ENCODE measurements at regions not wholly inside any gene's neighbourhood (a gene's known extent, or its start where the extent isn't known, plus 50 kb on each side); places are given as distances from the start of the nearest gene placed in this dataset.

GRCh38 chr12:25058012-25058411 lies 109.1 kb upstream of the BCAT1 start:
- H3K4me1 ChIP-seq (ENCODE audit: control extremely low read depth in 1 of 4, control insufficient read depth in 4 of 4, insufficient read depth in 4 of 4, low read length in 3 of 4): peaks cover 16 to 52% (median 28%) of the 10 kb centered on the region in 4 experiments
- H3K27ac ChIP-seq (ENCODE audit: insufficient read depth in 1 of 2, low read depth in 1 of 2, low read length in 2 of 2, poor library complexity in 1 of 2, severe bottlenecking in 2 of 2): no peak overlapping the region
- no peak for DNase-seq
- POLR2A ChIA-PET: interaction anchor here (0.5 to 0.6 kb wide), 2 partner anchors 103 to 515 kb away, joined by 3 to 4 read pairs; no protein-coding TSS in a partner anchor
- H3K4me3 ChIP-seq (ENCODE audit: control insufficient read depth in 1 of 7, extremely low read depth in 1 of 7, insufficient read depth in 4 of 7, low read depth in 2 of 7, low read length in 6 of 7): no peak overlapping the region
- no peaks in the 10 kb centered on the region for H3K27me3 ChIP-seq (replicated peaks in 2 of 5; ENCODE audit: control insufficient read depth in 4 of 5, insufficient read depth in 5 of 5, low read length in 4 of 5)
- H3K9me3 ChIP-seq (ENCODE audit: control extremely low read depth in 1 of 5, control insufficient read depth in 4 of 5, insufficient read depth in 2 of 5, low read depth in 1 of 5, low read length in 4 of 5): no peaks in the 10 kb centered on the region
- H3K36me3 ChIP-seq (ENCODE audit: control insufficient read depth in 4 of 4, insufficient read depth in 4 of 4, low read length in 3 of 4): peaks cover 0 to 17% (median 6%) of the 10 kb centered on the region in 4 experiments
- no CpG with 5 or more reads among the region's 5 CpGs for WGBS (ENCODE audit: insufficient coverage)
- CTCF ChIA-PET: interaction anchor here (1.0 to 1.4 kb wide), 3 partner anchors 25 to 58 kb away, joined by 3 to 4 read pairs (median 3); no protein-coding TSS in a partner anchor

- WGBS (ENCODE audit: insufficient coverage): no CpG with 5 or more reads among the region's 3 CpGs
- peak overlapping the region in 1 of 2 experiments; percentile 52 for H3K27ac ChIP-seq (ENCODE audit: insufficient read depth in 1 of 2, low read depth in 1 of 2, low read length in 2 of 2, poor library complexity in 1 of 2, severe bottlenecking in 2 of 2)
- H3K36me3 ChIP-seq (ENCODE audit: control insufficient read depth in 4 of 4, insufficient read depth in 4 of 4, low read length in 3 of 4): peaks cover 0 to 10% (median 0%) of the 10 kb centered on the region in 4 experiments
- DNase-seq: peak in 2 of 3 donors; percentile 23 to 39
- peak overlapping the region in 4 of 7 experiments; percentile 37 to 92 (median 50) for H3K4me3 ChIP-seq (ENCODE audit: control insufficient read depth in 1 of 7, extremely low read depth in 1 of 7, insufficient read depth in 4 of 7, low read depth in 2 of 7, low read length in 6 of 7)
- no peaks in the 10 kb centered on the region for H3K27me3 ChIP-seq (replicated peaks in 2 of 5; ENCODE audit: control insufficient read depth in 4 of 5, insufficient read depth in 5 of 5, low read length in 4 of 5)
- peaks cover 21 to 57% (median 32%) of the 10 kb centered on the region in 4 experiments for H3K4me1 ChIP-seq (ENCODE audit: control extremely low read depth in 1 of 4, control insufficient read depth in 4 of 4, insufficient read depth in 4 of 4, low read length in 3 of 4)
- no peaks in the 10 kb centered on the region for H3K9me3 ChIP-seq (ENCODE audit: control extremely low read depth in 1 of 5, control insufficient read depth in 4 of 5, insufficient read depth in 2 of 5, low read depth in 1 of 5, low read length in 4 of 5)
- CTCF ChIA-PET: interaction anchor here (0.8 to 1.6 kb wide), 3 partner anchors 8 to 34 kb away, joined by 3 read pairs; no protein-coding TSS in a partner anchor
- POLR2A ChIA-PET: no interaction called here
Observed at GRCh38 chr12:25056486-25057130, 107.7 kb upstream of the BCAT1 start.

- peak overlapping the region in 1 of 2 experiments; percentile 41 for H3K27ac ChIP-seq (ENCODE audit: insufficient read depth in 1 of 2, low read depth in 1 of 2, low read length in 2 of 2, poor library complexity in 1 of 2, severe bottlenecking in 2 of 2)
- peaks cover 27 to 57% (median 37%) of the 10 kb centered on the region in 4 experiments for H3K4me1 ChIP-seq (ENCODE audit: control extremely low read depth in 1 of 4, control insufficient read depth in 4 of 4, insufficient read depth in 4 of 4, low read length in 3 of 4)
- ChIA-PET POLR2A (no interaction called here), CTCF (interaction anchor here (0.8 to 1.6 kb wide), 3 partner anchors 8 to 35 kb away, joined by 3 read pairs; no protein-coding TSS in a partner anchor)
- H3K27me3 ChIP-seq (replicated peaks in 2 of 5; ENCODE audit: control insufficient read depth in 4 of 5, insufficient read depth in 5 of 5, low read length in 4 of 5): no peaks in the 10 kb centered on the region
- H3K9me3 ChIP-seq (ENCODE audit: control extremely low read depth in 1 of 5, control insufficient read depth in 4 of 5, insufficient read depth in 2 of 5, low read depth in 1 of 5, low read length in 4 of 5): no peaks in the 10 kb centered on the region
- peak in 1 of 3 donors; percentile 13 for DNase-seq
- H3K4me3 ChIP-seq (ENCODE audit: control insufficient read depth in 1 of 7, extremely low read depth in 1 of 7, insufficient read depth in 4 of 7, low read depth in 2 of 7, low read length in 6 of 7): peak overlapping the region in 6 of 7 experiments; percentile 5 to 92 (median 34)
- peaks cover 0 to 8% (median 0%) of the 10 kb centered on the region in 4 experiments for H3K36me3 ChIP-seq (ENCODE audit: control insufficient read depth in 4 of 4, insufficient read depth in 4 of 4, low read length in 3 of 4)
- 51% methylated on average over 4 of the region's 5 CpGs for WGBS (ENCODE audit: insufficient coverage)
Observed at GRCh38 chr12:25056011-25056410, 107.1 kb upstream of the BCAT1 start.

- Histone ChIP-seq H3K36me3 (ENCODE audit: control insufficient read depth in 4 of 4, insufficient read depth in 4 of 4, low read length in 3 of 4) (peaks cover 0 to 5% (median 0%) of the 10 kb centered on the region in 4 experiments), H3K27ac (ENCODE audit: insufficient read depth in 1 of 2, low read depth in 1 of 2, low read length in 2 of 2, poor library complexity in 1 of 2, severe bottlenecking in 2 of 2) (peak overlapping the region; percentile 78 to 93), H3K9me3 (ENCODE audit: control extremely low read depth in 1 of 5, control insufficient read depth in 4 of 5, insufficient read depth in 2 of 5, low read depth in 1 of 5, low read length in 4 of 5) (no peaks in the 10 kb centered on the region), H3K27me3 (replicated peaks in 2 of 5; ENCODE audit: control insufficient read depth in 4 of 5, insufficient read depth in 5 of 5, low read length in 4 of 5) (no peaks in the 10 kb centered on the region), H3K4me3 (ENCODE audit: control insufficient read depth in 1 of 7, extremely low read depth in 1 of 7, insufficient read depth in 4 of 7, low read depth in 2 of 7, low read length in 6 of 7) (peak overlapping the region in 6 of 7 experiments; percentile 68 to 99 (median 88)), H3K4me1 (ENCODE audit: control extremely low read depth in 1 of 4, control insufficient read depth in 4 of 4, insufficient read depth in 4 of 4, low read length in 3 of 4) (peaks cover 31 to 57% (median 43%) of the 10 kb centered on the region in 4 experiments)
- 8% methylated on average over 2 of the region's 5 CpGs for WGBS (ENCODE audit: insufficient coverage)
- ChIA-PET CTCF (interaction anchor here (1.4 kb wide), 1 partner anchor 25 kb away, joined by 3 read pairs; no protein-coding TSS in a partner anchor), POLR2A (no interaction called here)
- DNase-seq: peak in 2 of 3 donors; percentile 46 to 65
Observed at GRCh38 chr12:25054783-25055144, 105.9 kb upstream of the BCAT1 start.

- H3K4me3 ChIP-seq (ENCODE audit: control insufficient read depth in 1 of 7, extremely low read depth in 1 of 7, insufficient read depth in 4 of 7, low read depth in 2 of 7, low read length in 6 of 7): peak overlapping the region in 6 of 7 experiments; percentile 68 to 99 (median 88)
- ChIA-PET POLR2A (no interaction called here), CTCF (interaction anchor here (1.0 to 2.6 kb wide), 4 partner anchors 15 to 77 kb away, joined by 3 to 10 read pairs (median 3); no protein-coding TSS in a partner anchor)
- peak overlapping the region; percentile 78 to 93 for H3K27ac ChIP-seq (ENCODE audit: insufficient read depth in 1 of 2, low read depth in 1 of 2, low read length in 2 of 2, poor library complexity in 1 of 2, severe bottlenecking in 2 of 2)
- H3K36me3 ChIP-seq (ENCODE audit: control insufficient read depth in 4 of 4, insufficient read depth in 4 of 4, low read length in 3 of 4): peaks cover 0 to 5% (median 0%) of the 10 kb centered on the region in 4 experiments
- DNase-seq: no peak
- WGBS (ENCODE audit: insufficient coverage): 0% methylated on average over 2 of the region's 4 CpGs
- no peaks in the 10 kb centered on the region for H3K9me3 ChIP-seq (ENCODE audit: control extremely low read depth in 1 of 5, control insufficient read depth in 4 of 5, insufficient read depth in 2 of 5, low read depth in 1 of 5, low read length in 4 of 5)
- H3K27me3 ChIP-seq (replicated peaks in 2 of 5; ENCODE audit: control insufficient read depth in 4 of 5, insufficient read depth in 5 of 5, low read length in 4 of 5): no peaks in the 10 kb centered on the region
- H3K4me1 ChIP-seq (ENCODE audit: control extremely low read depth in 1 of 4, control insufficient read depth in 4 of 4, insufficient read depth in 4 of 4, low read length in 3 of 4): peaks cover 31 to 57% (median 43%) of the 10 kb centered on the region in 4 experiments
Observed at GRCh38 chr12:25054076-25054782, 105.3 kb upstream of the BCAT1 start.

GRCh38 chr12:25052914-25053211 lies 104.0 kb upstream of the BCAT1 start:
- peak overlapping the region in 6 of 7 experiments; percentile 79 to 99 (median 88) for H3K4me3 ChIP-seq (ENCODE audit: control insufficient read depth in 1 of 7, extremely low read depth in 1 of 7, insufficient read depth in 4 of 7, low read depth in 2 of 7, low read length in 6 of 7)
- H3K4me1 ChIP-seq (ENCODE audit: control extremely low read depth in 1 of 4, control insufficient read depth in 4 of 4, insufficient read depth in 4 of 4, low read length in 3 of 4): peaks cover 31 to 56% (median 43%) of the 10 kb centered on the region in 4 experiments
- peak overlapping the region; percentile 78 to 93 for H3K27ac ChIP-seq (ENCODE audit: insufficient read depth in 1 of 2, low read depth in 1 of 2, low read length in 2 of 2, poor library complexity in 1 of 2, severe bottlenecking in 2 of 2)
- H3K36me3 ChIP-seq (ENCODE audit: control insufficient read depth in 4 of 4, insufficient read depth in 4 of 4, low read length in 3 of 4): no peaks in the 10 kb centered on the region
- WGBS (ENCODE audit: insufficient coverage): no CpG with 5 or more reads among the region's 1 CpG
- H3K9me3 ChIP-seq (ENCODE audit: control extremely low read depth in 1 of 5, control insufficient read depth in 4 of 5, insufficient read depth in 2 of 5, low read depth in 1 of 5, low read length in 4 of 5): no peaks in the 10 kb centered on the region
- ChIA-PET POLR2A (interaction anchor here (0.6 to 2.3 kb wide), 4 partner anchors 10 to 357 kb away, joined by 3 to 7 read pairs (median 4); no protein-coding TSS in a partner anchor), CTCF (interaction anchor here (2.6 to 3.2 kb wide), 3 partner anchors 9 to 61 kb away, joined by 10 to 22 read pairs (median 10); no protein-coding TSS in a partner anchor)
- H3K27me3 ChIP-seq (replicated peaks in 2 of 5; ENCODE audit: control insufficient read depth in 4 of 5, insufficient read depth in 5 of 5, low read length in 4 of 5): no peaks in the 10 kb centered on the region
- peak; percentile 50 to 76 (median 63) for DNase-seq
